ENCODE measurements at regions not wholly inside any gene's neighbourhood (a gene's known extent, or its start where the extent isn't known, plus 50 kb on each side); places are given as distances from the start of the nearest gene placed in this dataset.
A peak's percentile ranks its signal among the peaks of the same experiment; 100 is the strongest.
"Not testable (repeated sequence)": the region's sequence is repeated elsewhere in the genome, so short reads cannot be mapped to it uniquely, and the experiment has no call there.

DNA sequence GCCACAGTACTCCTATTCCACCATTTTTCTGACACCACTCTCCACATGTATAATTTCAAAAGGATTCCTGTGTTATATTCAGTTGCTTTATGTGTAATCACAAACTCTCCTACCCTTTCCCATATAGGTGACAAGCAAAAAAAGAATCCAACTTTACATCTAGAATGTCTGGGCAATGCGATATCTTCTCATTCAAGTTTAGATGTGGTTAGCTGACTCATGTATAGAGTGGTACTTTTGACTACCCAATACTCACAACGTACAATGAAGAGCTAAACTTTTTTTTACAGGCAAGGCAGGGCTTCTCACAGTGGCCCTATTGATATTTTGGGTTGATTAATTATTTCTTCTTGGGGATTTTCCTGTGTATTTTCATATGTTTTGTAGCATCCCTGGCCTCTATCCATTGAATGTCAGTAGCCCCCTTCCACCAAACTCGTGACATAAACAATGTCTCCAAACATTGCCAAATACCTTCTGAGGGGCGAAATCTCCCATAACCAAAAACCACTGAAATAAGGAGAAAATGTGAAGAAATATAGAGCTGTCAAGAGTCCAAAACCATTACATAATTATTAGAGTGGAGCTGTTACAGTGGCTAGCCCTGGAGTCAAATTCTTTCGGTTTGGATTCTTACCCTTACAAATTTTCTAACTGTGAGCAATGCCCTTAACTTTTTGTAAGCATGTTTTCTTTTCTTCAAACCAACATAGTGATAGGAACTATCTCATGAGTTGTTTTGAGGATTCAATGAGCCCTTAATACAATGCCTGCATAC is 342.6 kb downstream of the NSUN3 start:
- DNase-seq: peak; percentile 30
- intact Hi-C loops (cut with micrococcal nuclease): no loop called here
- no peaks in the 10 kb centered on the region for H3K36me3 ChIP-seq (ENCODE audit: low read depth, low read length)
- CTCF ChIA-PET: no interaction called here
- no peaks in the 10 kb centered on the region for H3K79me2 ChIP-seq (ENCODE audit: low read length)
- TF ChIP-seq, protein P1, sequence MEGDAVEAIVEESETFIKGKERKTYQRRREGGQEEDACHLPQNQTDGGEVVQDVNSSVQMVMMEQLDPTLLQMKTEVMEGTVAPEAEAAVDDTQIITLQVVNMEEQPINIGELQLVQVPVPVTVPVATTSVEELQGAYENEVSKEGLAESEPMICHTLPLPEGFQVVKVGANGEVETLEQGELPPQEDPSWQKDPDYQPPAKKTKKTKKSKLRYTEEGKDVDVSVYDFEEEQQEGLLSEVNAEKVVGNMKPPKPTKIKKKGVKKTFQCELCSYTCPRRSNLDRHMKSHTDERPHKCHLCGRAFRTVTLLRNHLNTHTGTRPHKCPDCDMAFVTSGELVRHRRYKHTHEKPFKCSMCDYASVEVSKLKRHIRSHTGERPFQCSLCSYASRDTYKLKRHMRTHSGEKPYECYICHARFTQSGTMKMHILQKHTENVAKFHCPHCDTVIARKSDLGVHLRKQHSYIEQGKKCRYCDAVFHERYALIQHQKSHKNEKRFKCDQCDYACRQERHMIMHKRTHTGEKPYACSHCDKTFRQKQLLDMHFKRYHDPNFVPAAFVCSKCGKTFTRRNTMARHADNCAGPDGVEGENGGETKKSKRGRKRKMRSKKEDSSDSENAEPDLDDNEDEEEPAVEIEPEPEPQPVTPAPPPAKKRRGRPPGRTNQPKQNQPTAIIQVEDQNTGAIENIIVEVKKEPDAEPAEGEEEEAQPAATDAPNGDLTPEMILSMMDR (conservative IDR thresholded peaks at IDR 0.05; ENCODE audit: low read depth, low read length): no peak
- TF ChIP-seq EZH2phosphoT487 (IDR thresholded peaks at IDR 0.05; ENCODE audit: borderline replicate concordance, low read length) (no peak), EZH2 (IDR thresholded peaks at IDR 0.05; ENCODE audit: low read length, unreplicated experiment) (no peak)
- no peaks in the 10 kb centered on the region for H3K9me3 ChIP-seq (ENCODE audit: low read length)
- H3K27ac ChIP-seq (ENCODE audit: low read length): no peak overlapping the region
- ATAC-seq: no peak
- no peaks in the 10 kb centered on the region for H3K27me3 ChIP-seq (ENCODE audit: low read length)
- BruUV-seq (replicated peaks): no TSS peak
- no peak overlapping the region for H3K4me2 ChIP-seq (ENCODE audit: low read length)
- H3K9me2 ChIP-seq (replicated peaks; ENCODE audit: low read length): 0 out of 2 replicates have a peak, but pooled peaks cover 5% of the 10 kb centered on the region
- no peaks in the 10 kb centered on the region for H3F3A ChIP-seq (ENCODE audit: low read length, unreplicated experiment)
- H3K4me3 ChIP-seq (ENCODE audit: low read length): no peak overlapping the region
- POLR2A ChIA-PET (ENCODE audit: unreplicated experiment): no interaction called here
- no peak overlapping the region for H2AFZ ChIP-seq (ENCODE audit: low read length)
- H4K20me1 ChIP-seq (ENCODE audit: low read length): no peaks in the 10 kb centered on the region
- H3K9ac ChIP-seq (ENCODE audit: low read length): no peak overlapping the region
- H3K4me1 ChIP-seq (ENCODE audit: insufficient read depth, low read length): no peaks in the 10 kb centered on the region

DNA sequence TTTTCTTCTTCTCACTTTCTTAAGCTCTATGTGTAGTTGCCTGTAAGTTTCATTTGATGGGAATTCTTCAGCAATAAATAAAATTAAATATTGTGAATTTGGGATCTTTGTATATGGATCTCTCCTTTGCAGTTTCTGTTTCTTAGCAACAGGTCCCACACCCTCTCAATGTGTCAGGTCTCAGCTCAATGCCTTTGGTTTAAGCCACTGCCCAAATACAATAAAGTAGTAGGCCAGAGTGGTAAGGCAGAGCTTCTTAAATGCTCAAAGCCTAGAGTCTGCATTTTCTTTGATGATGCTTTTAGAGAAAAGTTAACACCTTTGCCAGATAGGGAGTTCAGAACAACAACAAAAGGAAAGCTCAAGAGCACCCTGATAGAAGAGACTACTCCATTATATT is 343.7 kb downstream of the NSUN3 start:
- TF ChIP-seq EZH2 (IDR thresholded peaks at IDR 0.05; ENCODE audit: low read length, unreplicated experiment) (no peak), EZH2phosphoT487 (IDR thresholded peaks at IDR 0.05; ENCODE audit: borderline replicate concordance, low read length) (no peak)
- TF ChIP-seq, protein P1 (conservative IDR thresholded peaks at IDR 0.05; ENCODE audit: low read depth, low read length): no peak
- CTCF ChIA-PET: no interaction called here
- no peaks in the 10 kb centered on the region for H3F3A ChIP-seq (ENCODE audit: low read length, unreplicated experiment)
- BruUV-seq (replicated peaks): no TSS peak
- 0 out of 2 replicates have a peak, but pooled peaks cover 5% of the 10 kb centered on the region for H3K9me2 ChIP-seq (replicated peaks; ENCODE audit: low read length)
- no peaks in the 10 kb centered on the region for H3K27me3 ChIP-seq (ENCODE audit: low read length)
- no peak overlapping the region for H3K4me2 ChIP-seq (ENCODE audit: low read length)
- no peak overlapping the region for H3K9ac ChIP-seq (ENCODE audit: low read length)
- no peaks in the 10 kb centered on the region for H3K9me3 ChIP-seq (ENCODE audit: low read length)
- POLR2A ChIA-PET (ENCODE audit: unreplicated experiment): no interaction called here
- no peak overlapping the region for H3K27ac ChIP-seq (ENCODE audit: low read length)
- no peak overlapping the region for H2AFZ ChIP-seq (ENCODE audit: low read length)
- no peaks in the 10 kb centered on the region for H4K20me1 ChIP-seq (ENCODE audit: low read length)
- H3K79me2 ChIP-seq (ENCODE audit: low read length): no peaks in the 10 kb centered on the region
- H3K4me1 ChIP-seq (ENCODE audit: insufficient read depth, low read length): no peaks in the 10 kb centered on the region
- intact Hi-C loops (cut with micrococcal nuclease): no loop called here
- H3K36me3 ChIP-seq (ENCODE audit: low read depth, low read length): no peaks in the 10 kb centered on the region
- DNase-seq: no peak
- no peak for ATAC-seq
- H3K4me3 ChIP-seq (ENCODE audit: low read length): no peak overlapping the region

DNA sequence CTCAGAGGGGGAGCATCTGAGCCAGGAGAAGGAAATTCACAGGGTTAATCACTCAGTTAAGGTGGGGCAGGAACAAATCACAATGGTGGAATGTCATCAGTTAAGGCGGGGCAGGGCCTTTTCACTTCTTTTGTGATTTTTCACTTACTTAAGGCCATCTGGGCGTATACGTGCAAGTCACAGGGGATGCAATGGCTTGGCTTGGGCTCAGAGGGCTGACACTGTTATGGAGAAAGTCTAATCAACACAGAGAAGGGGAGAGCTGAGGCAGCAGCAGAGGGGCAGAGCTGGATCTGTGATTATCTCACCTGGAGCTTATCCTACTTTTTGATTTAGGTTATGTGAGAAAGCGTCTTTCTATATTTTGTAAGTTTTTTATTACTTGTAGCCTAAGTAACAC is 350.1 kb downstream of the NSUN3 start:
- BruUV-seq (replicated peaks); POLR2A ChIA-PET (ENCODE audit: unreplicated experiment); CTCF ChIA-PET; H3K79me2 ChIP-seq (ENCODE audit: low read length); H3K9me3 ChIP-seq (ENCODE audit: low read length); intact Hi-C loops (cut with micrococcal nuclease); H3K9me2 ChIP-seq (replicated peaks; ENCODE audit: low read length); H4K20me1 ChIP-seq (ENCODE audit: low read length); H3K9ac ChIP-seq (ENCODE audit: low read length); H3K36me3 ChIP-seq (ENCODE audit: low read depth, low read length); H2AFZ ChIP-seq (ENCODE audit: low read length); H3F3A ChIP-seq (ENCODE audit: low read length, unreplicated experiment); H3K27me3 ChIP-seq (ENCODE audit: low read length); H3K4me3 ChIP-seq (ENCODE audit: low read length): not testable (repeated sequence)
- peak overlapping the region; percentile 19; the same call in 1 of the 2 replicates for H3K4me2 ChIP-seq (ENCODE audit: low read length)
- peak; percentile 29 for DNase-seq
- H3K27ac ChIP-seq (ENCODE audit: low read length): peak overlapping the region; percentile 56
- ATAC-seq: peak; percentile 25; the same call in 1 of the 2 replicates
- H3K4me1 ChIP-seq (ENCODE audit: insufficient read depth, low read length): peaks cover 15% of the 10 kb centered on the region

Measured in PC-3 (cell line).